Left lung (tissue), 4 donors: ENCODE measurements at regions not wholly inside any gene's neighbourhood (a gene's known extent, or its start where the extent isn't known, plus 50 kb on each side); places are given as distances from the start of the nearest gene placed in this dataset.

Source experiments
- ATAC-seq: fragments of 200-7000 bp; cut with Tn5 transposase; one replicate; pipeline ENCODE4 v1.9.1; 2020; ENCODE audit warnings: moderate library complexity
- DNase-seq, 4 donors: peaks; one replicate each; pipeline ENCODE4 v3.0.0-alpha.2; 2013 to 2020
- H3K27ac ChIP-seq, 2 donors: fragments of 200-600 bp; sonication (generic) in 1 of 2; one replicate each; pipeline versions ENCODE4 v1.5.0 to v1.8.0; 2020 to 2021
- H3K27me3 ChIP-seq, 2 donors: fragments of 200-600 bp; sonication (generic) in 1 of 2; one replicate each; pipeline versions ENCODE4 v1.5.0 to v1.8.0; 2020 to 2021
- H3K36me3 ChIP-seq, 2 donors: fragments of 200-600 bp; sonication (generic) in 1 of 2; one replicate each; pipeline versions ENCODE4 v1.5.0 to v1.8.0; 2020 to 2021
- H3K4me1 ChIP-seq, 2 donors: fragments of 200-600 bp; one replicate each; pipeline ENCODE4 v1.8.0; 2021
- H3K4me3 ChIP-seq, 2 donors: fragments of 200-600 bp; sonication (generic) in 1 of 2; one replicate each; pipeline versions ENCODE4 v1.5.0 to v1.8.0; 2020 to 2021; ENCODE audit warnings: mild to moderate bottlenecking in 1 of 2
- H3K9me3 ChIP-seq, 2 donors: fragments of 200-600 bp; sonication (generic) in 1 of 2; one replicate each; pipeline versions ENCODE4 v1.5.0 to v1.8.0; 2020 to 2021
- intact Hi-C, 2 donors: fragments of 100-400 bp; cut with DNase I; formaldehyde crosslinking; loops; one replicate each; pipeline versions ENCODE4 v1.11.2 to v1.14.2; 2022
- TF ChIP-seq, protein P1 (sequence below), 2 donors: fragments of 200-600 bp; sonication (generic) in 1 of 2; IDR thresholded peaks; one replicate each; pipeline versions ENCODE4 v1.5.0 to v1.8.0; 2021; ENCODE audit warnings: antibody characterized with exemption in 2 of 2
- donor health status: DM: no; HTN: yes; CAD: no.
- donor health status: DM: no; HTN: no; CAD: no.

DNA sequence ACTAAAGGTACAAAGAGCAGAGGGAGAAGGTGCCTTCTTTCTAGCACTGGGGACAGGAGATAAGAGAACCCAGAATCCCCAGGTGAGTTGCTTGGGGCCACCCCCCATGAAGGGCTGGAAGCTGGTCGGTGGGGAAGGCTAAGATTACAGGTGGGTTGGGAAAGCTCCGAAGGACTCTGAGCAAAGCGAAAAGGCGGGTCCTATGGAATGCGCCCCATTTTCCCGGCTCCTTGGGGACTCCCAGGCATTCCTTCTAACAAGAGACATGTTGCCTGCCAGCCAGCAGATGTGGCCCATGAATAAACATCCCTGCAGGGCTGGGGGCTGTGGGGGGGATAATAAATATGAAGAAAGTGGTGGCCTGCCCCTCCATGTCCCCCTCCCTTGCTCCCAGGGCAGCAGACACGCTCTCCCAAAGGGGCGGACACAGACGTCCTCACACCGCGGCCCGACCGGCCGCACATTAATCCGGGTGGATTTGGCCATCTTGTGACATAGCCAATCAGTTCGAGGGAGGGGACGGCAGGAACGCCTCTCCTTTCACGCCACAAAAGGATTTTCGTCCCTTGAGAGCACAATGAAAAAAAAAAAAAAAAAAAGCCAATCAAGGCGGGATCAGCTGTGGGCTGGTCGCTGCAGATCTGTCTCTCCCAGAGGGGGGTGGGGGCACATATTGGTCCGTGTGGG is 98.5 kb downstream of the SOX9 start:
- peaks cover 17 to 45% of the 10 kb centered on the region in 2 donors for H3K27me3 ChIP-seq
- TF ChIP-seq, protein P1, sequence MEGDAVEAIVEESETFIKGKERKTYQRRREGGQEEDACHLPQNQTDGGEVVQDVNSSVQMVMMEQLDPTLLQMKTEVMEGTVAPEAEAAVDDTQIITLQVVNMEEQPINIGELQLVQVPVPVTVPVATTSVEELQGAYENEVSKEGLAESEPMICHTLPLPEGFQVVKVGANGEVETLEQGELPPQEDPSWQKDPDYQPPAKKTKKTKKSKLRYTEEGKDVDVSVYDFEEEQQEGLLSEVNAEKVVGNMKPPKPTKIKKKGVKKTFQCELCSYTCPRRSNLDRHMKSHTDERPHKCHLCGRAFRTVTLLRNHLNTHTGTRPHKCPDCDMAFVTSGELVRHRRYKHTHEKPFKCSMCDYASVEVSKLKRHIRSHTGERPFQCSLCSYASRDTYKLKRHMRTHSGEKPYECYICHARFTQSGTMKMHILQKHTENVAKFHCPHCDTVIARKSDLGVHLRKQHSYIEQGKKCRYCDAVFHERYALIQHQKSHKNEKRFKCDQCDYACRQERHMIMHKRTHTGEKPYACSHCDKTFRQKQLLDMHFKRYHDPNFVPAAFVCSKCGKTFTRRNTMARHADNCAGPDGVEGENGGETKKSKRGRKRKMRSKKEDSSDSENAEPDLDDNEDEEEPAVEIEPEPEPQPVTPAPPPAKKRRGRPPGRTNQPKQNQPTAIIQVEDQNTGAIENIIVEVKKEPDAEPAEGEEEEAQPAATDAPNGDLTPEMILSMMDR (IDR thresholded peaks at IDR 0.05), result no peak
- no peak overlapping the region for H3K4me3 ChIP-seq
- ATAC-seq (no peak), DNase-seq (no peak)
- intact Hi-C loops, result no loop called here
- H3K9me3 ChIP-seq, result no peaks in the 10 kb centered on the region
- H3K27ac ChIP-seq, result no peak overlapping the region
- no peaks in the 10 kb centered on the region for H3K4me1 ChIP-seq
- H3K36me3 ChIP-seq, result no peaks in the 10 kb centered on the region

DNA sequence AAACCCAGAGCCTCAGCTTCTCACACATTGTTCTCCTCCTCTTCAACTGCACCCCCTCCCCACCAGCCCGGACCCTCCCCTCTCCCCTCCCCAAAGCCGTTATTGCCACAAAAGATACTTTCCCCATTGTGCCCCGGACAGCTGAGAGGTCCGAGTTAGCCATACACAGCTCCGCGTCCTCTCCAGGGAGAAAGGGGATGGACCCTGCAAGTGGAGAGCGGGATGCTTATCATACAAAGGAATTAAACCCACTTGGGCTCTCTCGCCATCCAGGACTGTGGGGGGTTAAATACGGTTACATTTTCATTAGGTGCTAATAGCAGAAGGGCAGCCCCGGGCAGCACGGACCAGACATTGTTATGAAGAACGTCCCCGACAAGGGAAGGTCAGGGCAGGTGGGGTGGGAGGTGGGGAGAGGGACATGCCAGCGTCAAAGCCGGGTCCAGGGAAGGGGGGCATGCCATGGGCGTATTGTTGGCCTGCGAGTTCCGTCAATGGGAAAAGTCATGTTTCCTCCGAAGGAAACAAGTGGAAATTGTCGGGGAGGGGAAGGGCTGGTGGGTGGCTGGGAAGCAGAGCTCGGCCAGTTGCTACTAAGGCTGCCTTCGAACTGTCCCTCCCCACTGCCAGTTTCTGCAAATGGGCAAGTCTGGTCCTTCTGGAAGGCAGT is 99.1 kb downstream of the SOX9 start:
- Histone ChIP-seq H3K4me1 (no peaks in the 10 kb centered on the region), H3K27ac (no peak overlapping the region), H3K4me3 (no peak overlapping the region), H3K27me3 (peaks cover 17 to 45% of the 10 kb centered on the region in 2 donors), H3K9me3 (peaks cover 0 to 2% of the 10 kb centered on the region in 2 donors), H3K36me3 (no peaks in the 10 kb centered on the region)
- TF ChIP-seq, protein P1 (IDR thresholded peaks at IDR 0.05), result no peak
- DNase-seq (no peak), ATAC-seq (no peak)
- intact Hi-C loops, result no loop called here

DNA sequence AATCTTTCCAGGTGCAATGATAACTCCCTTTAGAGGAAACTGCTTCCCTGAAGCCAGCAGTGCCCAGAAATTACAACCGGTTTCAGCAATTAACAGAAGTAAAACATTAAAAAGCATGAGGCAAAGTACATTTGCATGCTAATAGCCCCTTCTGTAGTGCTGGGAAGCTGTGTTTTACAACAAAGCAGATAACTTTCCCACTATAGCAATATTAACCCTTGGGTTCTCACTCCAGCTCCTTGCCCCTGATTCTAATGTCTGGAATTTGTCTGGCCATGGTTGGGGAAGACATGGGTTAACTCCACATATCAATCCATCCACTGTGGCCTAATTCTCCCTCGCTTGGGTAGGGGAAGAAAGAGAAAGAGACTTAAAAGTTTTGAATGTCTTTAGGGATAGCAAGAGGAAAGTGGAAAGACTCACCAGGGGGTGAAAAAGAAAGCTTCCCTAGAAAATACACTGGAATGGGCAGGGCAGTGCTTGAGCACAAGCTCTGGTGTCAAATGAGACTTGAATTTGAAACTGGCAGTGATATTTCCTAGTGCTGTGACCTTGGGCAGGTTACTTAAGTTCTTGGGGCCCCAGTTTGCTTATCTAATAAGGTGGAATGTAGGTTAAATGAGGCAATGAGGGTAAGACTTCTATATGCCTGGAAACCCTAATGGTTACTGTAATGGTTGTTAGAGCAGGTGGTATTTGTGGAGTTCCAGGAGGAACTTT is 102.0 kb downstream of the SOX9 start:
- no peaks in the 10 kb centered on the region for H3K4me1 ChIP-seq
- TF ChIP-seq, protein P1 (IDR thresholded peaks at IDR 0.05), result no peak
- H3K4me3 ChIP-seq, result no peak overlapping the region
- peaks cover 17 to 34% of the 10 kb centered on the region in 2 donors for H3K27me3 ChIP-seq
- no peak overlapping the region for H3K27ac ChIP-seq
- intact Hi-C loops, result no loop called here
- ATAC-seq (no peak), DNase-seq (no peak)
- H3K9me3 ChIP-seq, result peaks cover 0 to 2% of the 10 kb centered on the region in 2 donors
- H3K36me3 ChIP-seq, result no peaks in the 10 kb centered on the region

DNA sequence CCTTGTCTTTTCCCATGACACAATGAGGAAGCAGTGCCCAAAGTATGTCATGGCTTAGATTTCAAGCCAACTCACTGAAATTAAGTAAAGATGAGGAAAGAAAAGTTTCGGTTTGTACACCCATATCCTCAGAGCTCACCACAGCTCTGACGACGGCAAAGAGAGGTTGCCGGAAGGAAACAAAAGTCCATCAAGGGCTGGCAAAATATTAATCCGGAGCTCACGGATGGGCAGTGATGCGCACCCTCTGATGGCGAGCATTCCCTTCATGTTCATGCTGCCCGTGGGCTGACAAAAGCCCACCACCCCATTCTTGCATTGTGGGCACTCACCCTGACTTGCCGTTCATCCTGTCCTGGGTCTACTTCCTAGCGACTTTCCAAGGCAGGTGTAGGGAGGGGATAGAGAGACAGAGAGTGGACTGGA is 103.1 kb downstream of the SOX9 start:
- no peak for DNase-seq
- ATAC-seq, result no peak
- Histone ChIP-seq H3K4me1 (no peaks in the 10 kb centered on the region), H3K36me3 (no peaks in the 10 kb centered on the region), H3K27me3 (peaks cover 17 to 24% of the 10 kb centered on the region in 2 donors), H3K9me3 (peaks cover 0 to 2% of the 10 kb centered on the region in 2 donors), H3K27ac (no peak overlapping the region), H3K4me3 (no peak overlapping the region)
- TF ChIP-seq, protein P1 (IDR thresholded peaks at IDR 0.05), result no peak
- intact Hi-C loops, result no loop called here

DNA sequence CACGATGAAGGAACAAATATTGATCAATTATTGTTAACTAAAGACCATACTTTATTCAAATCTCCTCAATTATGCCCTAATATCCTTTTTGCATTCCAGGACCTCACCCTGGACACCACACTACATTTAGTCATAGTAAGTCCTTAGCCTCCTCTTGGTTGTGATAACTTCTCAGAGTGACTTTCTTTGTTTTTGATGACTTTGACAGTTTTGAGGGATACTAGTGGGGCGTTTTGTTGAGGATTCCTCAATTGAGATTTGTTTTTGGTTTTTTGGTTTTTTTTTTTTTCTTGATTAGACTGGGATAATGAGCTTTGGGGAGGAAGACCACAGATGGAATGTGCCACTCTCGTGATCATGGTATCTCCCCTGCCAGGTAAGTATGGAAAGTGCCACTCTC is 105.5 kb downstream of the SOX9 start:
- DNase-seq, result no peak
- H3K27ac ChIP-seq, result no peak overlapping the region
- ATAC-seq, result no peak
- H3K36me3 ChIP-seq, result no peaks in the 10 kb centered on the region
- no peak overlapping the region for H3K4me3 ChIP-seq
- intact Hi-C loops, result no loop called here
- H3K9me3 ChIP-seq, result peaks cover 0 to 2% of the 10 kb centered on the region in 2 donors
- TF ChIP-seq, protein P1 (IDR thresholded peaks at IDR 0.05), result no peak
- no peaks in the 10 kb centered on the region for H3K27me3 ChIP-seq
- H3K4me1 ChIP-seq, result no peaks in the 10 kb centered on the region
